Spleen (tissue), 11 donors: ENCODE measurements at regions not wholly inside any gene's neighbourhood (a gene's known extent, or its start where the extent isn't known, plus 50 kb on each side); places are given as distances from the start of the nearest gene placed in this dataset.

Source experiments
- DNase-seq: peaks from one replicate; pipeline ENCODE4 v3.0.0-alpha.2; 2020
- H3K27ac ChIP-seq, 8 donors: fragments of 200-600 bp; sonication (generic) in 7 of 8; 1 replicate in 4 of 8; 2 replicates in 4 of 8; pipeline versions ENCODE4 v1.5.0 to v1.8.0; 2016 to 2021; ENCODE audit warnings: inconsistent platforms in 4 of 8, mild to moderate bottlenecking in 4 of 8, moderate library complexity in 1 of 8
- H3K27me3 ChIP-seq, 7 donors: fragments of 200-600 bp; sonication (generic) in 6 of 7; replicated peaks in 1 of 7; 1 replicate in 4 of 7; 2 replicates in 3 of 7; pipeline versions ENCODE4 v1.5.0 to v1.8.0; 2016 to 2021; ENCODE audit warnings: inconsistent platforms in 3 of 7, mild to moderate bottlenecking in 1 of 7
- H3K36me3 ChIP-seq, 6 donors: fragments of 200-600 bp; sonication (generic) in 5 of 6; 1 replicate in 4 of 6; 2 replicates in 2 of 6; pipeline versions ENCODE4 v1.5.0 to v1.8.0; 2016 to 2021; ENCODE audit warnings: inconsistent platforms in 2 of 6
- H3K4me1 ChIP-seq, 6 donors: fragments of 200-600 bp; sonication (generic) in 5 of 6; 1 replicate in 3 of 6; 2 replicates in 3 of 6; pipeline versions ENCODE4 v1.5.0 to v1.8.0; 2016 to 2021; ENCODE audit warnings: inconsistent platforms in 3 of 6
- H3K4me3 ChIP-seq, 8 donors: fragments of 200-600 bp; sonication (generic) in 7 of 8; 1 replicate in 4 of 8; 2 replicates in 4 of 8; pipeline versions ENCODE4 v1.5.0 to v1.8.0; 2016 to 2021; ENCODE audit warnings: inconsistent platforms in 4 of 8, mild to moderate bottlenecking in 4 of 8, moderate library complexity in 2 of 8
- H3K9me3 ChIP-seq, 8 donors: fragments of 200-600 bp; sonication (generic) in 7 of 8; 1 replicate in 4 of 8; 2 replicates in 4 of 8; pipeline versions ENCODE4 v1.5.0 to v1.8.0; 2016 to 2021; ENCODE audit warnings: inconsistent platforms in 4 of 8
- POLR2A ChIP-seq, 3 donors: fragments of 450-650 bp; IDR thresholded peaks; one replicate each; pipeline ENCODE4 v1.5.1; 2017; ENCODE audit warnings: antibody characterized with exemption in 3 of 3, mild to moderate bottlenecking in 1 of 3
- POLR2AphosphoS5 ChIP-seq, 3 donors: sonication (generic); formaldehyde crosslinking; IDR thresholded peaks; one replicate each; pipeline ENCODE4 v1.5.1; 2017; ENCODE audit warnings: antibody characterized with exemption in 3 of 3
- WGBS, 5 donors: extraction: QIAGEN DNeasy Blood & Tissue Kit in 3 of 5; methylation state at CpG; one replicate each; pipeline versions ENCODE4 v1.1.5 to v1.1.7; 2013 to 2018; 5-methylcytosine and 5-hydroxymethylcytosine counted together
- intact Hi-C: fragments of 100-400 bp; cut with DNase I; formaldehyde crosslinking; loops from one replicate; pipeline ENCODE4 v1.15.0; 2023; ENCODE audit warnings: low total_unique reads
- TF ChIP-seq, protein P1 (sequence below), 11 experiments: fragments of 200-600 bp in 7 of 11; fragments of 450-650 bp in 4 of 11; sonication (generic) in 4 of 11; IDR thresholded peaks in 8 of 11; conservative IDR thresholded peaks in 3 of 11; 1 replicate in 7 of 11; 2 replicates in 4 of 11; pipeline versions ENCODE4 v1.4.0 to v1.8.0; 2016 to 2021; ENCODE audit warnings: antibody characterized with exemption in 11 of 11, inconsistent platforms in 4 of 11, mild to moderate bottlenecking in 1 of 11
- donor health status: healthy with polysubstance abuse.
- donor health status: DM: no; HTN: no; CAD: no; lungs with moderate emphysema.
- donor health status: DM: no; HTN: no; CAD: no.
- donor health status: Bipolar disorder and iron deficiency.
- donor health status: healthy.
- donor health status: DM: no; HTN: no; CAD: no.
- donor health status: DM: yes; HTN: yes; CAD: no.

DNA sequence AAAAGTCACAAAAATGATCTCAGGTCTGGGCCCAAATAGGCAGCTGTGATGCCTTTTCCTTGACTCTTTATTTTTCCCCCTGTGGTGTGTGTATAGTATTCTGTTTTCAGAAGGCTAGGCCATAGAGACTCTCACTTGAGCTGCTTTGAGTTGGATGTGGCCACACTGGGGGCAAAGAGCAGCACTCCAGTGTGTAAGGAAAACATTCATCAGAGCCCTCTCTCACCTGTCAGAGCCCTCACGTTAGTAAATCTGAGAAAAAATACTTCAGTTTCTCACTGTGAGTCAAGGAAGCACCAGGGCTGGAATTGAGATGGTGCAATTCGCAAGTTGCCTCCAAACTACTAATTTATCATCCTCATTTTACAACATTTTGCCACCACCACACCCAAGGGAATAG is 136.1 kb downstream of the ST6GAL2 start:
- H3K36me3 ChIP-seq = no peaks in the 10 kb centered on the region
- H3K27me3 ChIP-seq = peaks cover 0 to 6% (median 0%) of the 10 kb centered on the region in 7 donors
- DNase-seq = no peak
- intact Hi-C loops = no loop called here
- TF ChIP-seq POLR2A (IDR thresholded peaks at IDR 0.05) (no peak), POLR2AphosphoS5 (IDR thresholded peaks at IDR 0.05) (no peak)
- TF ChIP-seq, protein P1, sequence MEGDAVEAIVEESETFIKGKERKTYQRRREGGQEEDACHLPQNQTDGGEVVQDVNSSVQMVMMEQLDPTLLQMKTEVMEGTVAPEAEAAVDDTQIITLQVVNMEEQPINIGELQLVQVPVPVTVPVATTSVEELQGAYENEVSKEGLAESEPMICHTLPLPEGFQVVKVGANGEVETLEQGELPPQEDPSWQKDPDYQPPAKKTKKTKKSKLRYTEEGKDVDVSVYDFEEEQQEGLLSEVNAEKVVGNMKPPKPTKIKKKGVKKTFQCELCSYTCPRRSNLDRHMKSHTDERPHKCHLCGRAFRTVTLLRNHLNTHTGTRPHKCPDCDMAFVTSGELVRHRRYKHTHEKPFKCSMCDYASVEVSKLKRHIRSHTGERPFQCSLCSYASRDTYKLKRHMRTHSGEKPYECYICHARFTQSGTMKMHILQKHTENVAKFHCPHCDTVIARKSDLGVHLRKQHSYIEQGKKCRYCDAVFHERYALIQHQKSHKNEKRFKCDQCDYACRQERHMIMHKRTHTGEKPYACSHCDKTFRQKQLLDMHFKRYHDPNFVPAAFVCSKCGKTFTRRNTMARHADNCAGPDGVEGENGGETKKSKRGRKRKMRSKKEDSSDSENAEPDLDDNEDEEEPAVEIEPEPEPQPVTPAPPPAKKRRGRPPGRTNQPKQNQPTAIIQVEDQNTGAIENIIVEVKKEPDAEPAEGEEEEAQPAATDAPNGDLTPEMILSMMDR (IDR thresholded peaks at IDR 0.05 in 8 of 11, conservative IDR thresholded peaks at IDR 0.05 in 3 of 11) = no peak
- H3K4me3 ChIP-seq = no peak overlapping the region
- 49 to 71% (median 57%) methylated on average over 2 of the region's 2 CpGs for WGBS, 5 donors
- H3K27ac ChIP-seq = no peak overlapping the region
- peaks cover 0 to 4% (median 0%) of the 10 kb centered on the region in 8 donors for H3K9me3 ChIP-seq
- no peaks in the 10 kb centered on the region for H3K4me1 ChIP-seq
